Left lung (tissue), 4 donors: ENCODE measurements at regions not wholly inside any gene's neighbourhood (a gene's known extent, or its start where the extent isn't known, plus 50 kb on each side); places are given as distances from the start of the nearest gene placed in this dataset.

ENCODE experiments used
- ATAC-seq: fragments of 200-7000 bp; cut with Tn5 transposase; one replicate; pipeline ENCODE4 v1.9.1; 2020; ENCODE audit warnings: moderate library complexity
- DNase-seq, 4 donors: peaks; one replicate each; pipeline ENCODE4 v3.0.0-alpha.2; 2013 to 2020
- H3K27ac ChIP-seq, 2 donors: fragments of 200-600 bp; sonication (generic) in 1 of 2; one replicate each; pipeline versions ENCODE4 v1.5.0 to v1.8.0; 2020 to 2021
- H3K27me3 ChIP-seq, 2 donors: fragments of 200-600 bp; sonication (generic) in 1 of 2; one replicate each; pipeline versions ENCODE4 v1.5.0 to v1.8.0; 2020 to 2021
- H3K36me3 ChIP-seq, 2 donors: fragments of 200-600 bp; sonication (generic) in 1 of 2; one replicate each; pipeline versions ENCODE4 v1.5.0 to v1.8.0; 2020 to 2021
- H3K4me1 ChIP-seq, 2 donors: fragments of 200-600 bp; one replicate each; pipeline ENCODE4 v1.8.0; 2021
- H3K4me3 ChIP-seq, 2 donors: fragments of 200-600 bp; sonication (generic) in 1 of 2; one replicate each; pipeline versions ENCODE4 v1.5.0 to v1.8.0; 2020 to 2021; ENCODE audit warnings: mild to moderate bottlenecking in 1 of 2
- H3K9me3 ChIP-seq, 2 donors: fragments of 200-600 bp; sonication (generic) in 1 of 2; one replicate each; pipeline versions ENCODE4 v1.5.0 to v1.8.0; 2020 to 2021
- CTCF ChIP-seq, 2 donors: fragments of 200-600 bp; sonication (generic) in 1 of 2; IDR thresholded peaks; one replicate each; pipeline versions ENCODE4 v1.5.0 to v1.8.0; 2021; ENCODE audit warnings: antibody characterized with exemption in 2 of 2
- intact Hi-C, 2 donors: fragments of 100-400 bp; cut with DNase I; formaldehyde crosslinking; loops; one replicate each; pipeline versions ENCODE4 v1.11.2 to v1.14.2; 2022
- donor health status: DM: no; HTN: yes; CAD: no.
- donor health status: DM: no; HTN: no; CAD: no.

- no peaks in the 10 kb centered on the region for H3K27me3 ChIP-seq
- H3K27ac ChIP-seq, result no peak overlapping the region
- no peak overlapping the region for H3K4me3 ChIP-seq
- intact Hi-C loops, result no loop called here
- H3K36me3 ChIP-seq, result no peaks in the 10 kb centered on the region
- H3K4me1 ChIP-seq, result no peaks in the 10 kb centered on the region
- no peaks in the 10 kb centered on the region for H3K9me3 ChIP-seq
- ATAC-seq (no peak), DNase-seq (no peak)
- TF ChIP-seq CTCF (IDR thresholded peaks at IDR 0.05), result no peak
These were observed 903.8 kb upstream of the PCDH10 start for GRCh38 chr4:132245319-132245718.

GRCh38 chr4:132264176-132264575 is 884.9 kb upstream of the PCDH10 start:
- no peak overlapping the region for H3K4me3 ChIP-seq
- peaks cover 0 to 2% of the 10 kb centered on the region in 2 donors for H3K9me3 ChIP-seq
- H3K27ac ChIP-seq, result no peak overlapping the region
- intact Hi-C loops, result no loop called here
- ATAC-seq (no peak), DNase-seq (no peak)
- H3K4me1 ChIP-seq, result no peaks in the 10 kb centered on the region
- H3K36me3 ChIP-seq, result no peaks in the 10 kb centered on the region
- no peaks in the 10 kb centered on the region for H3K27me3 ChIP-seq
- TF ChIP-seq CTCF (IDR thresholded peaks at IDR 0.05), result no peak

- no peak overlapping the region for H3K27ac ChIP-seq
- DNase-seq, result no peak
- no peaks in the 10 kb centered on the region for H3K27me3 ChIP-seq
- no peak overlapping the region for H3K4me3 ChIP-seq
- no peak for ATAC-seq
- no peaks in the 10 kb centered on the region for H3K4me1 ChIP-seq
- intact Hi-C loops, result no loop called here
- peaks cover 0 to 2% of the 10 kb centered on the region in 2 donors for H3K9me3 ChIP-seq
- no peaks in the 10 kb centered on the region for H3K36me3 ChIP-seq
- no peak for TF ChIP-seq CTCF (IDR thresholded peaks at IDR 0.05)
These were observed 882.7 kb upstream of the PCDH10 start for GRCh38 chr4:132266374-132266773.

GRCh38 chr4:132267321-132267720 is 881.8 kb upstream of the PCDH10 start:
- no peak for TF ChIP-seq CTCF (IDR thresholded peaks at IDR 0.05)
- Histone ChIP-seq H3K4me1 (no peaks in the 10 kb centered on the region), H3K27ac (no peak overlapping the region), H3K9me3 (no peaks in the 10 kb centered on the region), H3K36me3 (no peaks in the 10 kb centered on the region), H3K27me3 (no peaks in the 10 kb centered on the region), H3K4me3 (no peak overlapping the region)
- intact Hi-C loops, result no loop called here
- DNase-seq (no peak), ATAC-seq (no peak)

- Histone ChIP-seq H3K9me3 (no peaks in the 10 kb centered on the region), H3K27me3 (no peaks in the 10 kb centered on the region), H3K4me1 (no peaks in the 10 kb centered on the region), H3K4me3 (no peak overlapping the region), H3K27ac (no peak overlapping the region), H3K36me3 (no peaks in the 10 kb centered on the region)
- TF ChIP-seq CTCF (IDR thresholded peaks at IDR 0.05), result no peak
- DNase-seq (no peak), ATAC-seq (no peak)
- intact Hi-C loops, result no loop called here
These were observed 879.6 kb upstream of the PCDH10 start for GRCh38 chr4:132269303-132269990.
